HepG2 (cell line): ENCODE measurements at regions not wholly inside any gene's neighbourhood (a gene's known extent, or its start where the extent isn't known, plus 50 kb on each side); places are given as distances from the start of the nearest gene placed in this dataset.

Source experiments
- ATAC-seq: fragments of 200-7000 bp; cut with Tn5 transposase; 3 replicates; pipeline ENCODE4 v1.9.1; 2020; ENCODE audit warnings: mild to moderate bottlenecking, moderate library complexity
- BruUV-seq: library from RNA; stranded (reverse); fragments of 400-500 nt; replicated peaks from 2 replicates; lab custom pipeline; 2021; lab: Mats Ljungman, UMichigan
- CTCF ChIA-PET: fragments of 300-600 bp; formaldehyde crosslinking; extraction: SDS; loops from one replicate; lab custom pipeline; 2021; ENCODE audit warnings: low total read pairs, inconsistent platforms, low intra/inter-chr PET ratio; lab: Yijun Ruan, JAX
- POLR2A ChIA-PET: fragments of 350-600 bp; sonication (Branson Sonifier 250); formaldehyde crosslinking; loops from one replicate; lab custom pipeline; 2020; ENCODE audit warnings: antibody characterized with exemption, inconsistent platforms; lab: Yijun Ruan, JAX
- DNase-seq: peaks from one replicate; pipeline ENCODE4 v3.0.0-alpha.2; 2015; ENCODE audit warnings: low spot score
- FAIRE-seq: peaks from 3 replicates; lab custom pipeline; 2011; peaks lifted over from hg19 to GRCh38; lab: Jason Lieb, UNC
- H2AFZ ChIP-seq: one replicate; pipeline ENCODE4 v1.6.1; 2011; ENCODE audit warnings: low read length, inconsistent platforms
- H3K27ac ChIP-seq: fragments of 300-600 bp; 3 replicates; pipeline ENCODE4 v1.8.0; 2011; ENCODE audit warnings: mixed run types, mild to moderate bottlenecking, mixed read lengths, low read length, inconsistent platforms; ENCODE audit not compliant: insufficient read depth; ENCODE audit errors: extremely low read length
- H3K27me3 ChIP-seq, 2 experiments: fragments of 200-600 bp in 1 of 2; 2 replicates in 1 of 2; 3 replicates in 1 of 2; pipeline versions ENCODE4 v1.6.0 to v1.8.0; 2011; ENCODE audit warnings: low read length in 2 of 2, mild to moderate bottlenecking in 2 of 2, moderate library complexity in 2 of 2, inconsistent platforms in 1 of 2; ENCODE audit not compliant: insufficient read depth in 2 of 2, control insufficient read depth in 1 of 2
- H3K36me3 ChIP-seq, 2 experiments: fragments of 200-600 bp in 1 of 2; replicated peaks in 1 of 2; 2 replicates in 1 of 2; 3 replicates in 1 of 2; pipeline versions ENCODE4 v1.5.1 to v1.8.0; 2011; ENCODE audit warnings: low read length in 2 of 2, inconsistent platforms in 1 of 2; ENCODE audit not compliant: insufficient read depth in 2 of 2, control insufficient read depth in 1 of 2
- H3K4me1 ChIP-seq: 2 replicates; pipeline ENCODE4 v1.5.1; 2012; ENCODE audit warnings: low read length, inconsistent platforms; ENCODE audit not compliant: insufficient read depth
- H3K4me2 ChIP-seq: 2 replicates; pipeline ENCODE4 v1.6.0; 2011; ENCODE audit warnings: low read depth, low read length, inconsistent platforms
- H3K4me3 ChIP-seq, 3 experiments: fragments of 200-600 bp in 1 of 3; sonication (generic), shearing (Covaris generic) in 1 of 3; replicated peaks in 1 of 3; 2 replicates each; pipeline ENCODE4 v1.5.1; 2011 to 2016; ENCODE audit warnings: low read length in 3 of 3, inconsistent platforms in 2 of 3, low read depth in 2 of 3, mild to moderate bottlenecking in 2 of 3, control low read depth in 1 of 3, mixed read lengths in 1 of 3; ENCODE audit not compliant: insufficient read depth in 1 of 3
- H3K79me2 ChIP-seq: one replicate; pipeline ENCODE4 v1.6.1; 2011; ENCODE audit warnings: low read length, inconsistent platforms; ENCODE audit not compliant: insufficient read depth
- H3K9ac ChIP-seq: 2 replicates; pipeline ENCODE4 v1.6.0; 2011; ENCODE audit warnings: mild to moderate bottlenecking, low read depth, low read length, inconsistent platforms; ENCODE audit not compliant: insufficient read depth
- H3K9me3 ChIP-seq: 2 replicates; pipeline ENCODE4 v1.5.1; 2012; ENCODE audit warnings: mild to moderate bottlenecking, low read length
- H4K20me1 ChIP-seq: 2 replicates; pipeline ENCODE4 v1.6.0; 2011; ENCODE audit warnings: inconsistent platforms, mild to moderate bottlenecking, low read length, moderate library complexity; ENCODE audit not compliant: insufficient read depth
- BRD4 ChIP-seq: sonication (generic); formaldehyde crosslinking; IDR thresholded peaks from 2 replicates; pipeline ENCODE4 v1.4.0; 2020; ENCODE audit warnings: missing genetic modification reagents
- DPF2 ChIP-seq: sonication (generic); formaldehyde crosslinking; IDR thresholded peaks from 2 replicates; pipeline ENCODE4 v1.4.0; 2020; ENCODE audit warnings: mild to moderate bottlenecking, low read depth, missing genetic modification reagents, borderline replicate concordance
- FOXM1 ChIP-seq: sonication (generic); formaldehyde crosslinking; IDR thresholded peaks from 2 replicates; pipeline ENCODE4 v1.5.0; 2020; ENCODE audit warnings: missing genetic modification reagents
- SKIL ChIP-seq: sonication (generic); formaldehyde crosslinking; IDR thresholded peaks from 2 replicates; pipeline ENCODE4 v1.8.0; 2022; ENCODE audit warnings: missing genetic modification reagents, mild to moderate bottlenecking, moderate library complexity, borderline replicate concordance
- TBP ChIP-seq: sonication (generic); formaldehyde crosslinking; IDR thresholded peaks from 2 replicates; pipeline ENCODE4 v1.5.0; 2020; ENCODE audit warnings: missing genetic modification reagents
- ZBTB34 ChIP-seq: sonication (generic); formaldehyde crosslinking; IDR thresholded peaks from 2 replicates; pipeline ENCODE4 v1.8.0; 2022; ENCODE audit warnings: mild to moderate bottlenecking, missing genetic modification reagents
- ZBTB42 ChIP-seq: sonication (generic); formaldehyde crosslinking; IDR thresholded peaks from 2 replicates; pipeline ENCODE4 v1.5.0; 2020; ENCODE audit warnings: mild to moderate bottlenecking, missing genetic modification reagents
- ZFP91 ChIP-seq: sonication (generic); formaldehyde crosslinking; IDR thresholded peaks from 2 replicates; pipeline ENCODE4 v1.9.0; 2022; ENCODE audit warnings: missing genetic modification reagents, mild to moderate bottlenecking, borderline replicate concordance
- ZNF44 ChIP-seq: sonication (generic); formaldehyde crosslinking; IDR thresholded peaks from 2 replicates; pipeline ENCODE4 v1.5.1; 2020; ENCODE audit warnings: mild to moderate bottlenecking, missing genetic modification reagents
- ZNF772 ChIP-seq: sonication (generic); formaldehyde crosslinking; IDR thresholded peaks from 2 replicates; pipeline ENCODE4 v1.5.0; 2020; ENCODE audit warnings: mild to moderate bottlenecking, missing genetic modification reagents
- WGBS: methylation state at CpG from one replicate; pipeline ENCODE4 v1.1.6; 2017; ENCODE audit warnings: low lambda C conversion rate; 5-methylcytosine and 5-hydroxymethylcytosine counted together
- in situ Hi-C: cut with HindIII; loops from 2 replicates; pipeline ENCODE4 v1.10.0; 2017; ENCODE audit warnings: low pct_unique_long_range_greater_than_20kb; ENCODE audit not compliant: extremely low pct_ligation_motif_present
- intact Hi-C: fragments of 100-400 bp; cut with micrococcal nuclease; formaldehyde crosslinking; loops from one replicate; pipeline ENCODE4 v1.10.0; 2022; ENCODE audit not compliant: unreplicated experiment

- ChIA-PET POLR2A (no interaction called here), CTCF (no interaction called here)
- Histone ChIP-seq H3K9ac (no peak overlapping the region), H3K36me3 (no peaks in the 10 kb centered on the region), H3K27me3 (0 out of 5 replicates have a peak, but pooled peaks cover 0 to 15% of the 10 kb centered on the region in 2 experiments), H3K9me3 (no peaks in the 10 kb centered on the region), H3K4me2 (no peak overlapping the region), H3K4me1 (no peaks in the 10 kb centered on the region), H3K79me2 (no peaks in the 10 kb centered on the region), H3K27ac (no peak overlapping the region), H2AFZ (no peak overlapping the region), H4K20me1 (no peaks in the 10 kb centered on the region), H3K4me3 (no peak overlapping the region)
- no peak for TF ChIP-seq BRD4 (CRISPR knock-in tag)
- no peak for TF ChIP-seq ZBTB42 (CRISPR knock-in tag)
- TF ChIP-seq ZNF44 (CRISPR knock-in tag): no peak
- no peak for TF ChIP-seq DPF2 (CRISPR knock-in tag)
- no peak for TF ChIP-seq ZFP91 (CRISPR knock-in tag)
- TF ChIP-seq ZBTB34 (CRISPR knock-in tag): no peak
- TF ChIP-seq ZNF772 (CRISPR knock-in tag): no peak
- TF ChIP-seq TBP: no peak
- TF ChIP-seq FOXM1: no peak
- TF ChIP-seq SKIL: no peak
- DNase-seq (no peak), ATAC-seq (no peak), FAIRE-seq (no peak)
- WGBS: 0% methylated on average over 3 of the region's 3 CpGs
- in situ Hi-C loops (loop anchor here (25.0 kb wide), 1 partner anchor 477 kb away; the partner anchor contains the start of genes DOP1A and UBE3D), intact Hi-C loops (no loop called here)
- no TSS peak for BruUV-seq
Observed at GRCh38 chr6:82584856-82585255, 221.2 kb downstream of the TPBG start.
